ENCODE measurements at regions not wholly inside any gene's neighbourhood (a gene's known extent, or its start where the extent isn't known, plus 50 kb on each side); places are given as distances from the start of the nearest gene placed in this dataset.

DNA sequence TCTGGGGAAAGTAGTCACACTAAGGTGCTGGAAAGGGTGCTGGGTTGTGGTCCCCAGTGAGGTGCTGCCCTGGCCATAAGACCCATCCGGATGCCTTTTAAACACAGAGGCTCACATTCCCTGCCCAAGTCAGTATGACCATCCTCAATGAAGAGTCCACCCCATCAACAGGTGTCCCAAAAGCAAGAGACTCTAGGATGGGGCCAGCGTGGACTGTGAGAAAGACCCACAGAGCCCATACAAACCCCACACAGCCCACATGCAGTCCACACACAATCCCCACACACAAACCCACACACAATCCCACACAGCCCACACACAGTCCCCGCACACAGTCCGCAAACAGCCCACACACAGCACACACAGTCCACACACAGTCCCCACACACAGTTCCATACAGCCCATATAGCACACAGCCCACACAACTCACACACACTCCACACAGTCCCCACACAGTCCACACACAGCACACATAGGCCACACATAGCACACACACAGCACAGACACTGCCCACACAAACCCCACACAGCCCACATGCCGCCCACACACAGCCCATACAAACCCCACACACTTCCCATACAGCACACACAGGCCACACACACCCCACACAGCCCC lies 241.4 kb upstream of the SALL3 start:
- no peak for DNase-seq (ENCODE audit: low spot score)
- TF ChIP-seq, protein P1, sequence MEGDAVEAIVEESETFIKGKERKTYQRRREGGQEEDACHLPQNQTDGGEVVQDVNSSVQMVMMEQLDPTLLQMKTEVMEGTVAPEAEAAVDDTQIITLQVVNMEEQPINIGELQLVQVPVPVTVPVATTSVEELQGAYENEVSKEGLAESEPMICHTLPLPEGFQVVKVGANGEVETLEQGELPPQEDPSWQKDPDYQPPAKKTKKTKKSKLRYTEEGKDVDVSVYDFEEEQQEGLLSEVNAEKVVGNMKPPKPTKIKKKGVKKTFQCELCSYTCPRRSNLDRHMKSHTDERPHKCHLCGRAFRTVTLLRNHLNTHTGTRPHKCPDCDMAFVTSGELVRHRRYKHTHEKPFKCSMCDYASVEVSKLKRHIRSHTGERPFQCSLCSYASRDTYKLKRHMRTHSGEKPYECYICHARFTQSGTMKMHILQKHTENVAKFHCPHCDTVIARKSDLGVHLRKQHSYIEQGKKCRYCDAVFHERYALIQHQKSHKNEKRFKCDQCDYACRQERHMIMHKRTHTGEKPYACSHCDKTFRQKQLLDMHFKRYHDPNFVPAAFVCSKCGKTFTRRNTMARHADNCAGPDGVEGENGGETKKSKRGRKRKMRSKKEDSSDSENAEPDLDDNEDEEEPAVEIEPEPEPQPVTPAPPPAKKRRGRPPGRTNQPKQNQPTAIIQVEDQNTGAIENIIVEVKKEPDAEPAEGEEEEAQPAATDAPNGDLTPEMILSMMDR (IDR thresholded peaks at IDR 0.05; ENCODE audit: extremely low read depth, insufficient read depth, missing control alignments), result no peak
- in situ Hi-C loops (cut with MboI; ENCODE audit: low pct_unique_long_range_greater_than_20kb, low sequenced_read_pairs, unreplicated experiment), result no loop called here

DNA sequence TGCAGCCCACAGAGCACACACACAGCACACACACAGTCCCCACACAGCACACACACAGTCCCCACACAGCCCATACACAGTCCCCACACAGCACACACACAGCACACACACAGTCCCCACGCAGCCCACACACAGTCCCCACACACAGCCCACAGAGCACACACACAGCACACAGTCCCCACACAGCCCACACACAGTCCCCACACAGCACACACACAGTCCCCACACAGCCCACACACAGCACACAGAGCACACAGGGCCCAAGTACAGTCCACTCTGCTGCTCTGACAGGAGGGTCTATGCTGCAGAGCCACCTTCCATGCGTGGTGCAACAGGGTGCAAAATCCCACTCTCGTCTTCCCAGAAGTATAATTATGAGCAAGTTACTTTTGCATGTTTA lies 240.5 kb upstream of the SALL3 start:
- in situ Hi-C loops (cut with MboI; ENCODE audit: low pct_unique_long_range_greater_than_20kb, low sequenced_read_pairs, unreplicated experiment), result no loop called here
- no peak for DNase-seq (ENCODE audit: low spot score)
- TF ChIP-seq, protein P1 (IDR thresholded peaks at IDR 0.05; ENCODE audit: extremely low read depth, insufficient read depth, missing control alignments), result no peak

DNA sequence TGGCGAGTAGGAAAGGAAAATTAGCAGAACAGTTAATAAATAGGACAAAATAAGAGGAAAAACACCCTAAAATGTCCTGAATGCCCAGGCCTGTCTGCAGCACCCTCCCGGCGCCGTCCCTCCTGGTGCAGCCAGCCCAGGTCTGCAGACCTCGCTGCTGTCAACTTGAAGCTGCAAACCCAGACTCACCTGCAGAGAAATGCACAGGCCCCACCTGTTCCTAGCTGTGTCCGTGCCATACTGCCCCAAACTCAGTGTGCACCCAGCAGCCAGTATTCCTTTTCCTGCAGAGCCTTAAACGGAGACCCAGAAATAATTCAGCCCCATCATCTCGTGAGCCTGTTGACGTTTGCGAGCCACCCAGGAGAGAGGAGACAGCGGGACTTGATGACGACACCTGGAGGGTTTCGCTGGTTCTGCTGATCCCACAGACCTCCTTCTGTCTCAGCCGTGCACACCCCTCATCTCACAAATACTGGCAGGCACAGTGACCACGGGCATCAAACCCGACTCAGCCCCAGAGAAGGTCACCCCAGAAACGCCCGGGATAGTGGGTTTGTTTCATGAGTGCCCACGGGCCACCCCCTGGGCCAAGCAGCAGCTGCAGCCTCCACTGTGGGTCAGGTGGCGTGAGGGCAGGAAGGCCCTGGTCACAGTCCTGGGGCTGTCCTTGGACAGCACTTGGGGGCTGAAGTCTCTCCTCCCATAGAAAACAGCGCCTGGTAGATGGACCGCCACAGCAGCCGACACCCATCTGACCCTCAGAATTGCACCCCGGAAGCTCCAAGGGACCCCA lies 239.5 kb upstream of the SALL3 start:
- in situ Hi-C loops (cut with MboI; ENCODE audit: low pct_unique_long_range_greater_than_20kb, low sequenced_read_pairs, unreplicated experiment), result no loop called here
- DNase-seq (ENCODE audit: low spot score), result no peak
- TF ChIP-seq, protein P1 (IDR thresholded peaks at IDR 0.05; ENCODE audit: extremely low read depth, insufficient read depth, missing control alignments), result no peak

DNA sequence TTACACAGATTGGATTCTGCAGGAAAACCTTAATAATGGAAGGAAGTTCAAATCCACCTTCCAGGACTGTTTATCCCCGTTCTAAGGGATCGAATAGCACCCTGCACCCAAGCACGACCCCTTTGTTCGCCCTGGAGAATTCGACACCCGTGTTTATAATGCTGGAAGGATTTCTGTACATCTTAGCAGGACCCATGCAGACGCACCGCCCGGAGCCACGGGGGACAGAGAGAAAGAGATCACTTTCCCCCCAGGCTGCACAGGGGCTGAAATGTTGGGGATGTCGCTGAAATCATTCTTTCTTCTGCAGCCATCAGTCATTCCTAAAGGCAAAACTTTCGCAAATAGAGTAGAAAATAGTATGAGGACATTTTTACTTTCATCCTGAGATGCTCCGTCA lies 238.7 kb upstream of the SALL3 start:
- no peak for DNase-seq (ENCODE audit: low spot score)
- in situ Hi-C loops (cut with MboI; ENCODE audit: low pct_unique_long_range_greater_than_20kb, low sequenced_read_pairs, unreplicated experiment), result no loop called here

DNA sequence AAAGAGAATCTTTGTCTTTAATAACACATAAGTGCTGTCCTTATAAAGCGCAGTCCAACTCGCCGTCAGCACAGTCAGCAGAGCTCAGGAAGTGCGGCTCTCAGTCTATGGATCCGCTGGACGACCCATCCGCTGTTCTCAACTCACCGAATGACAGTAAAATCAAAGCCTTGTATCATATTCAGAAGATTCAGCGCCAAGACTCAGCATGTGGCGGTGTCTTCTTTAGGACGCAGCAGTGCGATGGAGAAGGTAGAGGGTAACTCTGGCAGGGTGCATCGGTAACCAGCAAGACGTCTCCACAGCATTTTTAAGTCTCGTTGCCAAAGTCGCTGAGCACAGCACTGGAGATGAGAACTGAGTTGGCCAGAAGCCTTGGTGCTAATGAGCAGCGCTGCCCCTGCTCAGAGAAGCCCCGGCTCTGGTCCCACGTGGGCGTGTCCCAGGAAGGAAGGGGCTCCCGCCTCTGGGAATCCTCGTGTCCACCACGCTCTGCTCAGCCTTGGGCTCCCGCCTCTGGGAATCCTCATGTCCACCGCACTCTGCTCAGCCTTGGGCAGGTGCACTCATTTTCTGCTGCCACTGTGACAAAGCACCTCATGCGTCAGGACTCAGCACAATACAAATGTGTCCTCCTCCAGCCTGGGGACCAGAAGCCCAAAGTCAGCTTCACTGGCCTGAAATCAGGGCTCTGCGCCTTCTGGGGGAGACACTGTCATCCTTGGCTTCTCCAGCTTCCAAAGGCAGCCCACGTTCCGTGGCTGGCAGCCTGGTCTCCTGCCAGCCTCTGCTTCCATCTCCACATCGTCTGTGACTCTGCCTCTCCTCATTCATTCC lies 238.0 kb upstream of the SALL3 start:
- in situ Hi-C loops (cut with MboI; ENCODE audit: low pct_unique_long_range_greater_than_20kb, low sequenced_read_pairs, unreplicated experiment), result no loop called here
- TF ChIP-seq, protein P1 (IDR thresholded peaks at IDR 0.05; ENCODE audit: extremely low read depth, insufficient read depth, missing control alignments), result no peak
- no peak for DNase-seq (ENCODE audit: low spot score)

More for the DNA sequence above, 238.7 kb upstream of the SALL3 start:
- TF ChIP-seq, protein P1 (IDR thresholded peaks at IDR 0.05; ENCODE audit: extremely low read depth, insufficient read depth, missing control alignments), result no peak

DNA sequence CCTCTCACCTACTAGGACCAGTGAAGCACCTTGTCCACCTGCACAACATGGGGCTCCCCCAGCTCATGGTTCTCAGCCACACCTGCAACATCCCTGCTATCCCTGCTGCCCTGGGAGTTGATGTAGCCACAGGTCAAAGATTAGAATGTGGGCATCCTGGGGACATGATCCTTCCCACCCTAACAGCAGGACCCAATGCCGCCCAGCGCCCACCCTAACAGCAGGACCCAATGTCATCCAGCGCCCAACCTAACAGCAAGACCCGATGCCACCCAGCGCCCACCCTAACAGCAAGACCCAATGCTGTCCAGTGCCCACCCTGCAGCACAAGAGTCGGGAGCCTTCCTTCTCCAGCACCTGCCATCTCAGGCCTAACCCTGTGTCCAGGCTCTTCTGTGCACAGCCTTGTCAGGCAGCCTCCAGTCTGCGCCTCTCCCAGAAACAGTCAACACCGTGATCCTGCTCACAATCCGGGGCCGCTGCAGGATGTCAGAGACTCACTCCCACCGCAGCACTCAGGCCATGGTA lies 237.3 kb upstream of the SALL3 start:
- in situ Hi-C loops (cut with MboI; ENCODE audit: low pct_unique_long_range_greater_than_20kb, low sequenced_read_pairs, unreplicated experiment), result no loop called here
- no peak for DNase-seq (ENCODE audit: low spot score)
- TF ChIP-seq, protein P1 (IDR thresholded peaks at IDR 0.05; ENCODE audit: extremely low read depth, insufficient read depth, missing control alignments), result no peak
